GM12878 (cell line): ENCODE measurements at regions not wholly inside any gene's neighbourhood (a gene's known extent, or its start where the extent isn't known, plus 50 kb on each side); places are given as distances from the start of the nearest gene placed in this dataset.

Experiments used
- ATAC-seq: fragments of 200-7000 bp; cut with Tn5 transposase; 3 replicates; pipeline ENCODE4 v1.9.1; 2020; ENCODE audit warnings: mild to moderate bottlenecking, moderate library complexity
- BruUV-seq: library from RNA; stranded (reverse); fragments of 400-500 nt; replicated peaks from 2 replicates; lab custom pipeline; 2021; lab: Mats Ljungman, UMichigan
- CTCF ChIA-PET: fragments of 300-600 bp; sonication (Branson Sonifier 250); formaldehyde crosslinking; extraction: SDS; loops from one replicate; lab custom pipeline; 2021; ENCODE audit warnings: inconsistent platforms; lab: Yijun Ruan, JAX
- POLR2A ChIA-PET: fragments of 350-600 bp; formaldehyde crosslinking; extraction: SDS; loops from one replicate; lab custom pipeline; 2021; ENCODE audit warnings: inconsistent platforms; lab: Charles Lee
- RAD21 ChIA-PET: fragments of 300-600 bp; sonication (Branson Sonifier 250); formaldehyde crosslinking; loops from one replicate; lab custom pipeline; 2023; ENCODE audit warnings: antibody characterized with exemption; ENCODE audit not compliant: unreplicated experiment; lab: Charles Lee
- SMC1A ChIA-PET: fragments of 300-600 bp; sonication (Branson Sonifier 250); formaldehyde crosslinking; loops from one replicate; lab custom pipeline; 2023; ENCODE audit not compliant: unreplicated experiment, uncharacterized antibody; lab: Charles Lee
- DNase-seq: peaks from one replicate; pipeline ENCODE4 v3.0.0-alpha.2; 2011; ENCODE audit warnings: low read depth, low spot score
- FAIRE-seq: peaks from 3 replicates; lab custom pipeline; 2011; peaks lifted over from hg19 to GRCh38; lab: Jason Lieb, UNC
- H2AFZ ChIP-seq: 2 replicates; pipeline ENCODE4 v1.6.0; 2011; ENCODE audit warnings: low read depth, low read length, control low read depth; ENCODE audit not compliant: control insufficient read depth
- H3K27ac ChIP-seq: 2 replicates; pipeline ENCODE4 v1.5.1; 2011; ENCODE audit warnings: control low read depth; ENCODE audit not compliant: control insufficient read depth, insufficient read depth
- H3K27me3 ChIP-seq, 2 experiments: replicated peaks in 1 of 2; 2 replicates each; pipeline versions ENCODE4 v1.6.0 to v1.6.1; 2011; ENCODE audit warnings: low read length in 1 of 2; ENCODE audit not compliant: control insufficient read depth in 2 of 2, insufficient read depth in 2 of 2
- H3K36me3 ChIP-seq, 2 experiments: 2 replicates each; pipeline ENCODE4 v1.5.1; 2011; ENCODE audit warnings: low read length in 1 of 2; ENCODE audit not compliant: control insufficient read depth in 2 of 2, insufficient read depth in 2 of 2
- H3K4me1 ChIP-seq: 2 replicates; pipeline ENCODE4 v1.6.1; 2011; ENCODE audit warnings: mild to moderate bottlenecking, low read length, moderate library complexity, mixed read lengths; ENCODE audit not compliant: control insufficient read depth, insufficient read depth
- H3K4me2 ChIP-seq: 2 replicates; pipeline ENCODE4 v1.6.0; 2011; ENCODE audit warnings: control low read depth; ENCODE audit not compliant: control insufficient read depth, insufficient read depth
- H3K4me3 ChIP-seq: fragments of 200-600 bp; sonication (generic); 2 replicates; pipeline ENCODE4 v1.5.1; 2016
- H3K79me2 ChIP-seq: 2 replicates; pipeline ENCODE4 v1.6.0; 2011; ENCODE audit warnings: low read length; ENCODE audit not compliant: control insufficient read depth, insufficient read depth
- H3K9ac ChIP-seq: 2 replicates; pipeline ENCODE4 v1.8.0; 2011; ENCODE audit warnings: low read length, control low read depth, mixed read lengths; ENCODE audit not compliant: control insufficient read depth, insufficient read depth
- H3K9me3 ChIP-seq: replicated peaks from 3 replicates; pipeline ENCODE4 v1.5.1; 2011; ENCODE audit warnings: mild to moderate bottlenecking, low read length; ENCODE audit not compliant: control insufficient read depth, insufficient read depth
- H4K20me1 ChIP-seq: 2 replicates; pipeline ENCODE4 v1.6.0; 2011; ENCODE audit not compliant: control insufficient read depth, insufficient read depth
- DPF2 ChIP-seq: fragments of 450-650 bp; IDR thresholded peaks from 2 replicates; pipeline ENCODE4 v1.6.1; 2017; ENCODE audit warnings: mild to moderate bottlenecking
- KAT2A ChIP-seq: conservative IDR thresholded peaks from 2 replicates; pipeline ENCODE4 v1.6.1; 2011; ENCODE audit warnings: low read depth, low read length; ENCODE audit not compliant: control insufficient read depth
- KDM1A ChIP-seq: fragments of 200-600 bp; sonication (generic); IDR thresholded peaks from 2 replicates; pipeline ENCODE4 v1.6.1; 2016; ENCODE audit warnings: borderline replicate concordance
- MYB ChIP-seq: fragments of 150-350 bp; IDR thresholded peaks from 2 replicates; pipeline ENCODE4 v1.6.1; 2014; ENCODE audit warnings: mild to moderate bottlenecking, low read depth, low read length, borderline replicate concordance
- POLR2A ChIP-seq: IDR thresholded peaks from 2 replicates; pipeline ENCODE4 v1.6.1; 2011; ENCODE audit warnings: low read depth, mild to moderate bottlenecking, low read length
- RB1 ChIP-seq: fragments of 450-650 bp; formaldehyde crosslinking; IDR thresholded peaks from 2 replicates; pipeline ENCODE4 v1.6.1; 2017; ENCODE audit warnings: mild to moderate bottlenecking, borderline replicate concordance
- SMAD1 ChIP-seq: fragments of 450-650 bp; IDR thresholded peaks from 2 replicates; pipeline ENCODE4 v1.6.1; 2018; ENCODE audit warnings: mild to moderate bottlenecking, low read depth; ENCODE audit not compliant: partially characterized antibody
- SUPT20H ChIP-seq: IDR thresholded peaks from 2 replicates; pipeline ENCODE4 v1.6.1; 2011; ENCODE audit warnings: low read depth, mild to moderate bottlenecking, low read length, moderate library complexity, borderline replicate concordance; ENCODE audit not compliant: control insufficient read depth
- WGBS: methylation state at CpG from one replicate; pipeline ENCODE4 v1.1.6; 2016; ENCODE audit warnings: low lambda C conversion rate; ENCODE audit not compliant: insufficient replicate concordance, insufficient coverage; ENCODE audit errors: missing lambda C conversion rate; 5-methylcytosine and 5-hydroxymethylcytosine counted together
- in situ Hi-C: fragments of 300-500 bp; cut with MboI; formaldehyde crosslinking; loops from 9 replicates; pipeline ENCODE4 v1.14.3; 2018; ENCODE audit warnings: mixed read lengths
- intact Hi-C: fragments of 100-400 bp; cut with micrococcal nuclease; formaldehyde crosslinking; loops from one replicate; pipeline ENCODE4 v1.14.2; 2022; ENCODE audit not compliant: unreplicated experiment

DNA sequence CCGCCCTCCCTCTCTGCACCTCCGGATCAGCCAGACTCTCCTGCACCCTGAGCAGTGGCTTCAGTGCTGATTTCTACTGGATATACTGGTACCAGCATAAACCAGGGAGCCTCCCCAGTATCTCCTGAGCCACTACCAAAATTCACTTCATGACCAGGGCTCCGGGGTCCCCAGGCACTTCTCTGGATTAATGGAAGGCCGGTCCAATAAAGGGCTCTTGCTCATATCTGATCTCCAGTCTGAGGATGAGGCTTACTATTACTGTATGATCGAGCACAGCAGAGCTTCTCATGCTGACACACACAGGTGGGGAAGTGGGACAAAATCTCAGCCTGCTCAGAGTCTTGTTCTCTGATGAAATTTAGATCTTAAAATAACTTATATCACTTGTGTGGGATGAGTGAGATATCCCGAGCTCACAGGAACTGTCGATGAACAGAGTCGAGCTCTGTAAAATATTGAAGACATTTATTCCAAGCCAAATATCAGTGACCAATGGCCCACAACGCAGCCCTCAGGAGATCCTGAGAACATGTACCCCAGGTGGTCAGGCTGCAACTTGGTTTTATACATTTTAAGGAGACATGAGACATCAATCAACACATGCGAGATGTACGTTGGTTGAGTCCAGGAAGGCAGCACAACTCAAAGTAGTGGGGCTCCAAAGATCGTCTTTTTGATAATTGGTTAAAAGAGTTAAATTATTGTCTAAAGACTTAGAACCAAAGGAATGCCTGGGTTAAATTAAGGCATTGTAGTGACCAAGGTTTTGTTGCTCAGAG, 93.0 kb upstream of the TOP3B start:
- no peaks in the 10 kb centered on the region for H3K9me3 ChIP-seq
- H3K4me1 ChIP-seq, result peaks cover 3% of the 10 kb centered on the region
- no peak overlapping the region for H3K27ac ChIP-seq
- TF ChIP-seq KAT2A (no peak), MYB (no peak), RB1 (no peak), DPF2 (no peak), SUPT20H (no peak), SMAD1 (no peak), KDM1A (no peak), POLR2A (no peak)
- DNase-seq (no peak), FAIRE-seq (no peak), ATAC-seq (no peak)
- ChIA-PET RAD21 (no interaction called here), SMC1A (no interaction called here), CTCF (no interaction called here), POLR2A (no interaction called here)
- H3K4me3 ChIP-seq, result no peak overlapping the region
- no peak overlapping the region for H3K9ac ChIP-seq
- H3K79me2 ChIP-seq, result no peaks in the 10 kb centered on the region
- H3K27me3 ChIP-seq, result no peaks in the 10 kb centered on the region
- in situ Hi-C loops (no loop called here), intact Hi-C loops (loop anchor here (10.0 kb wide), 1 partner anchor 59 kb away; no protein-coding TSS in a partner anchor)
- H4K20me1 ChIP-seq, result no peaks in the 10 kb centered on the region
- no TSS peak for BruUV-seq
- no peak overlapping the region for H2AFZ ChIP-seq
- WGBS, result 58% methylated on average over 12 of the region's 12 CpGs
- no peak overlapping the region for H3K4me2 ChIP-seq
- no peaks in the 10 kb centered on the region for H3K36me3 ChIP-seq
